ENCODE measurements at regions not wholly inside any gene's neighbourhood (a gene's known extent, or its start where the extent isn't known, plus 50 kb on each side); places are given as distances from the start of the nearest gene placed in this dataset.

DNA sequence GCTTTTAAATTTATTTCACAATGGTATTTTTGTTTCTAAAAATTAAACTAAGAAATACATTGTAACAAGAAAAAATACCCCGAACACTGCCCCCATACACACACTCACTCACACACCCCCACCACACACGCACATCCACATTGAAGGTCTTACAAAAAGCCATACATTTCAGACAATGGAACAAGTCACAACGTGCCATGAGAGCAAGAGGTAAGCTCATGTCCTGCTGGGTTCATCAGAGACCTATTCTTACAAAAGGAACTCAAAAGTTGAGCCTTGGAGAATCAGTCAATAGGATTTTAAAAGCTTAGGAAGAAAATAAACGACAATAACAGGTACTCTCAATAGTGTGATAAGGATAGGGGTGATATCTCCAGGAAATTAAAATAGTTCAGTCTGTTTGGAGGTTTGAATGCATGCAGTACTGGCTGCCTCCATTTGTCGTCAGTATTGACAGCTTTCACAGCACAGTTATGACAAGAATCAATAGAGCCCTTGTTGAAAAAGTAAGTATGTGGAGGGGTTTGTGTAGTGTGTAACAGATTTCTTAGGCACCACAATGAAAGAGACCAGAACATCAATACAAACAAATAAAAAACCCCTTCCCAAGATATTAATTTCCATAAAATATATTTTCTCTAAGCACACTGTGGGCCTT, 1826.2 kb upstream of the CDH6 start:
- Mint-ChIP-seq H3K9me3 (peaks cover 3% of the 10 kb centered on the region; the same call in 1 of the 3 replicates), H3K36me3 (ENCODE audit: low read depth) (no peaks in the 10 kb centered on the region), H3K27me3 (ENCODE audit: insufficient read depth, low read depth, poor library complexity) (no peaks in the 10 kb centered on the region), H3K4me1 (no peaks in the 10 kb centered on the region; the same call in 2 of the 3 replicates), H3K4me3 (no peak overlapping the region), H3K27ac (no peak overlapping the region)
- Histone ChIP-seq H3K36me3 (ENCODE audit: insufficient read depth) (no peaks in the 10 kb centered on the region), H2AFZ (no peak overlapping the region), H3K4me2 (no peak overlapping the region), H3K79me2 (replicated peaks; ENCODE audit: insufficient read depth) (no peaks in the 10 kb centered on the region), H3K27ac (ENCODE audit: low read depth) (no peak overlapping the region), H3F3A (replicated peaks; ENCODE audit: low read depth) (no peaks in the 10 kb centered on the region), H3K4me3 (no peak overlapping the region), H3K4me1 (ENCODE audit: insufficient read depth) (no peaks in the 10 kb centered on the region), H4K20me1 (replicated peaks; ENCODE audit: insufficient read depth) (no peaks in the 10 kb centered on the region), H3K9me2 (ENCODE audit: insufficient read depth) (no peaks in the 10 kb centered on the region), H3K27me3 (ENCODE audit: insufficient read depth) (no peaks in the 10 kb centered on the region)
- peak; percentile 37 for DNase-seq (ENCODE audit: low spot score)
- peak; percentile 63 for ATAC-seq
- TF ChIP-seq POLR2AphosphoS5 (IDR thresholded peaks at IDR 0.05; ENCODE audit: low read depth) = no peak
- TF ChIP-seq, protein P1, sequence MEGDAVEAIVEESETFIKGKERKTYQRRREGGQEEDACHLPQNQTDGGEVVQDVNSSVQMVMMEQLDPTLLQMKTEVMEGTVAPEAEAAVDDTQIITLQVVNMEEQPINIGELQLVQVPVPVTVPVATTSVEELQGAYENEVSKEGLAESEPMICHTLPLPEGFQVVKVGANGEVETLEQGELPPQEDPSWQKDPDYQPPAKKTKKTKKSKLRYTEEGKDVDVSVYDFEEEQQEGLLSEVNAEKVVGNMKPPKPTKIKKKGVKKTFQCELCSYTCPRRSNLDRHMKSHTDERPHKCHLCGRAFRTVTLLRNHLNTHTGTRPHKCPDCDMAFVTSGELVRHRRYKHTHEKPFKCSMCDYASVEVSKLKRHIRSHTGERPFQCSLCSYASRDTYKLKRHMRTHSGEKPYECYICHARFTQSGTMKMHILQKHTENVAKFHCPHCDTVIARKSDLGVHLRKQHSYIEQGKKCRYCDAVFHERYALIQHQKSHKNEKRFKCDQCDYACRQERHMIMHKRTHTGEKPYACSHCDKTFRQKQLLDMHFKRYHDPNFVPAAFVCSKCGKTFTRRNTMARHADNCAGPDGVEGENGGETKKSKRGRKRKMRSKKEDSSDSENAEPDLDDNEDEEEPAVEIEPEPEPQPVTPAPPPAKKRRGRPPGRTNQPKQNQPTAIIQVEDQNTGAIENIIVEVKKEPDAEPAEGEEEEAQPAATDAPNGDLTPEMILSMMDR (conservative IDR thresholded peaks at IDR 0.05; ENCODE audit: low read depth in 2 of 2) = peak; percentile 56 to 59

DNA sequence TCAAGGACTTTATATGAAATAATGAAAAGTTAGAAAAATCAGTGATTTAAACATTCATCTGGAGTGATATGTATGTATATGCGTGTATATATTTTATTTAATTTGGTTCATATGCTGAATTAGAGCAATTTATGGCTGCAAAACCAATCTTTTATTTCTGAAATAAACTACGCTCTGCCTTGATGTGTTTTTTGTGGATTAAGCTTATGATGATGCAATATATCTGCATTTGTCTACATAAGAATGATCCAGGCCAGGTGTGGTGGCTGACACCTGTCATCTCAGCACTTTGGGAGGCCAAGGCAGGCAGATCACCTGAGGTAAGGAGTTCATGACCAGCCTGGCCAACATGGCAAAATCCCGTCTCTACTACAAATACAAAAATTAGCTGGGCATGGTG, 1842.3 kb upstream of the CDH6 start:
- Histone ChIP-seq H3K36me3 (ENCODE audit: insufficient read depth) (no peaks in the 10 kb centered on the region), H3K4me1 (ENCODE audit: insufficient read depth) (no peaks in the 10 kb centered on the region), H3K27me3 (ENCODE audit: insufficient read depth) (no peaks in the 10 kb centered on the region), H2AFZ (no peak overlapping the region), H3K27ac (ENCODE audit: low read depth) (no peak overlapping the region), H4K20me1 (replicated peaks; ENCODE audit: insufficient read depth) (no peaks in the 10 kb centered on the region), H3F3A (replicated peaks; ENCODE audit: low read depth) (no peaks in the 10 kb centered on the region), H3K9me2 (ENCODE audit: insufficient read depth) (0 out of 2 replicates have a peak, but pooled peaks cover 3% of the 10 kb centered on the region), H3K4me2 (no peak overlapping the region), H3K79me2 (replicated peaks; ENCODE audit: insufficient read depth) (no peaks in the 10 kb centered on the region), H3K4me3 (no peak overlapping the region)
- no peak for TF ChIP-seq ZNF114 (CRISPR knock-in tag; IDR thresholded peaks at IDR 0.05)
- H3K9me3 Mint-ChIP-seq = peaks cover 19% of the 10 kb centered on the region; the same call in 2 of the 3 replicates
- DNase-seq (ENCODE audit: low spot score) (no peak), ATAC-seq (no peak)
- H3K27me3 Mint-ChIP-seq (ENCODE audit: insufficient read depth, low read depth, poor library complexity) = peaks cover 1% of the 10 kb centered on the region
- no peak overlapping the region for H3K4me3 Mint-ChIP-seq
- H3K36me3 Mint-ChIP-seq (ENCODE audit: low read depth) = peaks cover 12% of the 10 kb centered on the region; the same call in 2 of the 3 replicates
- no peak overlapping the region for H3K27ac Mint-ChIP-seq
- no peaks in the 10 kb centered on the region for H3K4me1 Mint-ChIP-seq

DNA sequence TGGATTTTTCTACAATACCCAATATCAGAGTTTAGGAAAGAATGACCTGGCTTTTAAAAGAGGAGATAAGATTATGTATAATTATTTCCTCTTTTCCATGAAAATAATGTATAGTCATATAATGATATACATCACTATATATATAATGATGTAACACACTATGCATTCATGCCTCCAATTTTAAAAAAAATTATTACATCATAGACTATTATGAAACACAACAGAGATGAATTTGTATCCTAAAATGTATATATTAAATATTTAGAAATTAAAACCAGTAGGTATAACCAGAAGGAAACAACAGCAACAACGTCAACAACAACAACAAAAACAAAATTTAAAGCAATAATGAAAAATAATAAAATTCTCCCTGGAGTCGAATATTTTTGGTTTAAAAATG, 1856.5 kb upstream of the CDH6 start:
- no peaks in the 10 kb centered on the region for H3K36me3 ChIP-seq (ENCODE audit: insufficient read depth)
- no peaks in the 10 kb centered on the region for H3K36me3 Mint-ChIP-seq (ENCODE audit: low read depth)
- ATAC-seq (no peak), DNase-seq (ENCODE audit: low spot score) (no peak)
- H3K79me2 ChIP-seq (replicated peaks; ENCODE audit: insufficient read depth) = no peaks in the 10 kb centered on the region
- no peak overlapping the region for H3K4me3 Mint-ChIP-seq
- no peaks in the 10 kb centered on the region for H3K9me2 ChIP-seq (ENCODE audit: insufficient read depth)
- TF ChIP-seq, protein P2, sequence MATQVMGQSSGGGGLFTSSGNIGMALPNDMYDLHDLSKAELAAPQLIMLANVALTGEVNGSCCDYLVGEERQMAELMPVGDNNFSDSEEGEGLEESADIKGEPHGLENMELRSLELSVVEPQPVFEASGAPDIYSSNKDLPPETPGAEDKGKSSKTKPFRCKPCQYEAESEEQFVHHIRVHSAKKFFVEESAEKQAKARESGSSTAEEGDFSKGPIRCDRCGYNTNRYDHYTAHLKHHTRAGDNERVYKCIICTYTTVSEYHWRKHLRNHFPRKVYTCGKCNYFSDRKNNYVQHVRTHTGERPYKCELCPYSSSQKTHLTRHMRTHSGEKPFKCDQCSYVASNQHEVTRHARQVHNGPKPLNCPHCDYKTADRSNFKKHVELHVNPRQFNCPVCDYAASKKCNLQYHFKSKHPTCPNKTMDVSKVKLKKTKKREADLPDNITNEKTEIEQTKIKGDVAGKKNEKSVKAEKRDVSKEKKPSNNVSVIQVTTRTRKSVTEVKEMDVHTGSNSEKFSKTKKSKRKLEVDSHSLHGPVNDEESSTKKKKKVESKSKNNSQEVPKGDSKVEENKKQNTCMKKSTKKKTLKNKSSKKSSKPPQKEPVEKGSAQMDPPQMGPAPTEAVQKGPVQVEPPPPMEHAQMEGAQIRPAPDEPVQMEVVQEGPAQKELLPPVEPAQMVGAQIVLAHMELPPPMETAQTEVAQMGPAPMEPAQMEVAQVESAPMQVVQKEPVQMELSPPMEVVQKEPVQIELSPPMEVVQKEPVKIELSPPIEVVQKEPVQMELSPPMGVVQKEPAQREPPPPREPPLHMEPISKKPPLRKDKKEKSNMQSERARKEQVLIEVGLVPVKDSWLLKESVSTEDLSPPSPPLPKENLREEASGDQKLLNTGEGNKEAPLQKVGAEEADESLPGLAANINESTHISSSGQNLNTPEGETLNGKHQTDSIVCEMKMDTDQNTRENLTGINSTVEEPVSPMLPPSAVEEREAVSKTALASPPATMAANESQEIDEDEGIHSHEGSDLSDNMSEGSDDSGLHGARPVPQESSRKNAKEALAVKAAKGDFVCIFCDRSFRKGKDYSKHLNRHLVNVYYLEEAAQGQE (IDR thresholded peaks at IDR 0.05; ENCODE audit: unreplicated experiment) = no peak
- no peak for TF ChIP-seq POLR2AphosphoS5 (IDR thresholded peaks at IDR 0.05; ENCODE audit: low read depth)
- TF ChIP-seq, protein P1 (conservative IDR thresholded peaks at IDR 0.05; ENCODE audit: low read depth in 2 of 2) = no peak
- TF ChIP-seq EZH2phosphoT487 (IDR thresholded peaks at IDR 0.05; ENCODE audit: unreplicated experiment) = no peak
- no peak for TF ChIP-seq EZH2 (IDR thresholded peaks at IDR 0.05; ENCODE audit: low read depth, unreplicated experiment)
- no peak for TF ChIP-seq NANOG (IDR thresholded peaks at IDR 0.05; ENCODE audit: borderline replicate concordance)
- no peak for TF ChIP-seq STAT1 (IDR thresholded peaks at IDR 0.05; ENCODE audit: unreplicated experiment)
- H3K27me3 ChIP-seq (ENCODE audit: insufficient read depth) = no peaks in the 10 kb centered on the region
- no peaks in the 10 kb centered on the region for H3F3A ChIP-seq (replicated peaks; ENCODE audit: low read depth)
- H3K4me2 ChIP-seq = no peak overlapping the region
- no peak overlapping the region for H3K4me3 ChIP-seq
- H4K20me1 ChIP-seq (replicated peaks; ENCODE audit: insufficient read depth) = no peaks in the 10 kb centered on the region
- H3K27ac ChIP-seq (ENCODE audit: low read depth) = no peak overlapping the region
- H3K9me3 Mint-ChIP-seq = peaks cover 13% of the 10 kb centered on the region
- H3K4me1 ChIP-seq (ENCODE audit: insufficient read depth) = no peaks in the 10 kb centered on the region
- H3K27me3 Mint-ChIP-seq (ENCODE audit: insufficient read depth, low read depth, poor library complexity) = no peaks in the 10 kb centered on the region
- H3K4me1 Mint-ChIP-seq = no peaks in the 10 kb centered on the region
- H3K27ac Mint-ChIP-seq = no peak overlapping the region
- H2AFZ ChIP-seq = no peak overlapping the region

Measured in GM23338 (cell line).